Mammary epithelial cell (primary cell): ENCODE measurements at regions not wholly inside any gene's neighbourhood (a gene's known extent, or its start where the extent isn't known, plus 50 kb on each side); places are given as distances from the start of the nearest gene placed in this dataset.

Experiments
- CTCF ChIP-seq, 2 donors: IDR thresholded peaks in 1 of 2; conservative IDR thresholded peaks in 1 of 2; 2 replicates each; pipeline ENCODE4 v1.5.1; 2011 to 2012; ENCODE audit warnings: inconsistent platforms in 2 of 2, low read length in 2 of 2, mild to moderate bottlenecking in 2 of 2, control low read depth in 1 of 2, low read depth in 1 of 2; ENCODE audit not compliant: insufficient read depth in 1 of 2; ENCODE audit errors: extremely low read depth in 1 of 2
- EZH2 ChIP-seq: IDR thresholded peaks from 2 replicates; pipeline ENCODE4 v1.6.1; 2012; ENCODE audit warnings: low read length, inconsistent platforms, borderline replicate concordance

GRCh38 chr10:6843894-6844650 is 264.0 kb upstream of the PRKCQ start:
- TF ChIP-seq EZH2: no peak
- no peak for TF ChIP-seq CTCF (conservative IDR thresholded peaks at IDR 0.05 in 1 of 2, IDR thresholded peaks at IDR 0.05 in 1 of 2; ENCODE audit: extremely low read depth in 1 of 2, insufficient read depth in 1 of 2, low read depth in 1 of 2, low read length in 2 of 2)
